Gastrocnemius medialis (tissue), 4 donors: ENCODE measurements at regions not wholly inside any gene's neighbourhood (a gene's known extent, or its start where the extent isn't known, plus 50 kb on each side); places are given as distances from the start of the nearest gene placed in this dataset.

Experiments
- POLR2A ChIP-seq, 2 donors: fragments of 450-650 bp; IDR thresholded peaks; one replicate each; pipeline ENCODE4 v1.6.1; 2017; ENCODE audit warnings: antibody characterized with exemption in 2 of 2, mild to moderate bottlenecking in 2 of 2, moderate library complexity in 2 of 2
- TF ChIP-seq, protein P1 (sequence below), 5 experiments: fragments of 450-650 bp in 3 of 5; fragments of 200-600 bp in 2 of 5; sonication (generic) in 2 of 5; IDR thresholded peaks in 4 of 5; conservative IDR thresholded peaks in 1 of 5; 1 replicate in 4 of 5; 2 replicates in 1 of 5; pipeline ENCODE4 v1.5.1; 2016 to 2019; ENCODE audit warnings: antibody characterized with exemption in 5 of 5, mild to moderate bottlenecking in 3 of 5, moderate library complexity in 3 of 5

DNA sequence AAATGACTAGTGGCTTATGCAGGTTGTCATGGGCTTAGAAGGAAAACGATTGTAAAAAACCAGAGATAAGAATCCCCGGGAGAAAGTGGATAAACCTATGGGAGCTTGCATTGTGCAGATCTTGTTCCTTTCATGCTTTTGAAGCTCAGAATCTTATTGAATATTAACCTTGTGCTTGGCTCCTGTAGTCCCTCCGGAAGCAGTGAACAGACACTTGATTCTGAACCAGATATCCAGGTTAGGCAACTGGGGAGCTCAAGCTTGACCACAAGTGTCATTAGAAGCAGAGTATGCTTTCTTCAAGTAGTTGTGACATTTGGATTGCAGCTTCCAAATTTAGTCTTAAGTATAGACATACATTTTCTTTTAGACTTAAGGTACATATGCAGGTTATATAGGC is 212.6 kb upstream of the MOCS1 start:
- TF ChIP-seq, protein P1, sequence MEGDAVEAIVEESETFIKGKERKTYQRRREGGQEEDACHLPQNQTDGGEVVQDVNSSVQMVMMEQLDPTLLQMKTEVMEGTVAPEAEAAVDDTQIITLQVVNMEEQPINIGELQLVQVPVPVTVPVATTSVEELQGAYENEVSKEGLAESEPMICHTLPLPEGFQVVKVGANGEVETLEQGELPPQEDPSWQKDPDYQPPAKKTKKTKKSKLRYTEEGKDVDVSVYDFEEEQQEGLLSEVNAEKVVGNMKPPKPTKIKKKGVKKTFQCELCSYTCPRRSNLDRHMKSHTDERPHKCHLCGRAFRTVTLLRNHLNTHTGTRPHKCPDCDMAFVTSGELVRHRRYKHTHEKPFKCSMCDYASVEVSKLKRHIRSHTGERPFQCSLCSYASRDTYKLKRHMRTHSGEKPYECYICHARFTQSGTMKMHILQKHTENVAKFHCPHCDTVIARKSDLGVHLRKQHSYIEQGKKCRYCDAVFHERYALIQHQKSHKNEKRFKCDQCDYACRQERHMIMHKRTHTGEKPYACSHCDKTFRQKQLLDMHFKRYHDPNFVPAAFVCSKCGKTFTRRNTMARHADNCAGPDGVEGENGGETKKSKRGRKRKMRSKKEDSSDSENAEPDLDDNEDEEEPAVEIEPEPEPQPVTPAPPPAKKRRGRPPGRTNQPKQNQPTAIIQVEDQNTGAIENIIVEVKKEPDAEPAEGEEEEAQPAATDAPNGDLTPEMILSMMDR (IDR thresholded peaks at IDR 0.05 in 4 of 5, conservative IDR thresholded peaks at IDR 0.05 in 1 of 5): no peak
- TF ChIP-seq POLR2A (IDR thresholded peaks at IDR 0.05): no peak
